Activated CD4-positive, CD25-positive, alpha-beta regulatory T cell treated with anti-CD3 and anti-CD28 coated beads, Interleukin-2, amount 50 U/mL, for 72 hours (primary cell): ENCODE measurements at regions not wholly inside any gene's neighbourhood (a gene's known extent, or its start where the extent isn't known, plus 50 kb on each side); places are given as distances from the start of the nearest gene placed in this dataset.

Source experiments
- DNase-seq: peaks from one replicate; pipeline ENCODE4 v3.0.0; 2021

DNA sequence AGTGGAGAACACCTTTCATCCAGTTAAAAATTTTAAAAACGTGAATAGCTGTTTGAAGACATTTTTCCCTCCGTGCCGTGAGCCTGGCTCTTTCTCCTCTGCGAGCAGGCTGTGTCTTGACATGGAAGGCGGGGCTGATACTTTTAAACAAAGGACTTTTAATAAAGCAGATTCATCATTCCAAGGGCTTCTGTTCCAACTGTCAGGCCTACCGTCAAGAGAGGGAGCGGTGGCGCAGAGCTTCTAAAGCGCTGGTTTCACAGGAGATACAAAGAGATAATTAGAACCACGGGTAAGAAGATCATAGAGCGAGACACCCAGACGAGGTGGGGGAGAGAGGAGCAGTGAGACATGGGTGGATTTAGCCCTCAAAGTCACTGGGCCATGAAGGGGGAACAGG is 247.4 kb upstream of the C1orf174 start:
- DNase-seq = no peak

DNA sequence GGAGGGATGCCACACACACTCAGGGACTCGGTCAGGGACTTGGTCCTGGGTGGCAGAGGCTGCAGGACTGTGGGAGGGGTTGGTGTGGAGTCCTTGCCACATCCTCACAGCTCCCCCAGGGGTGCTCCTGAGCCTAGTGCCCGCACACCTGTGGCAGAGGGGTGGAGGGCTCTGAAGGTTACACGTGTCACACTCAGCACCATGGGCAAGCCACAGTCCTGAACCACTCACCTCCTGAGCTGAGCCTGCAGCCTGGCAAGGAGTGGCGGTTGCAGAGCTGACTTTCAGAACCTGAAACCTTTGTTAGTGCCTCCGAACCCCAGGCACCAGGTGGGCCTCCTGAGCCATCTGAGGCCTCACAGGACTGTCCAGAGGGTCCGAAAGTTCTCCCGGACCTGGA is 249.2 kb upstream of the C1orf174 start:
- no peak for DNase-seq

DNA sequence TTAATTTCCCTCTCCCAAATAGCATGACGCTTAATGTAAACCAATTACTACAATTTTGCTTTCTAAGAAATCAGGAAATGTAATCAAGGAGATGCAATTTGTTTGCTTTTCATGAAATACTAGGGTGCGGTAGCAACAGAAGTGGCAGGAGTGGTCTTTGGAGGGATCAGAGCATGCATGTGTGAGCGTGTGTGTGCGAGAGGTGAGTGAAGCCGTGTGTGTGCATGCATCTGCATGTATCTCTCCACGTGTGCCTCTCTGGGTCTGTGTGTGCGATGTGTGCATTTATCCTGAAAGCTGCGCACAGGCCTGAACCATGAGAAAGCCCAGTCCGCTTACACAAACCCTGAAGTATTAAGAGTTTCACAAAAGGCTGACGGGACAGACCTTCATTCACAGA is 249.8 kb upstream of the C1orf174 start:
- no peak for DNase-seq

DNA sequence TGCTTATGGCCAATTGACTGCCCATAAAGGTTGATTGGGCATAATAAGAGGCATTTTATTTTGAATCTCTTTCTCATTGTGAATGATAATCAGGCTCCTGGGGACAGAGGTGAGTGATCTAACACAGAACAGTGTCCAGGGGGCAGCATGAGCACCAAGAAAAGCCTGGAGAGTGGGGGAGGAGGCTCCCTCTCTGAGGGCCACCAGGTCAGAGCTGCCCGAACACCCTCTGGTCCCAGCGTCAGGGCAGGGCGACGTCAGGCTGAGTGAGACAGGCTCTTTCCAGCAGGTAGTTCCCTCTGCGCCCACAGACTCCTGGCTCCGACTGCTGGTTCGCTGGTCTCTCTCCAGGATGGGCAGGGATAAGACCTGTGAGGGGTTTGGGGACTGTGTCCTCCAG is 250.2 kb upstream of the C1orf174 start:
- no peak for DNase-seq

DNA sequence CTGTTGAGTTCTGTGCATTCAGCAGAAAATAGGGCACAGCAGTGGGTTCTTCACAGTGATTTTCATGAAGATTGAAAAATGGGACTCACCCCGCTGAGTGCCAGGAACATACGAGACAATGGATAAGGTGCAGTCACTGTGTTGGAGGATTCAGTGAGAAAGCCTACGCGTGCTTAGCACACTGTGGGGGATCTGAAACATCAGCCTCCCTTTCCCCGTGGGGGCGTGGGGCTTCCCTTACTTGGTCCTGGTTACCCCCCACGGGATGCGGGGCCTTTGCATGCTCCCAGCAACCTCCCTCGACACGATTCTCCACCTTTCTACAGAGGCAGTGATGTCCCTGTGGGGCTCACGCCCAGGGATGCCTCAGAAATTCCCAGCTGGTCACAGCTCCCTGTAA is 252.2 kb upstream of the C1orf174 start:
- no peak for DNase-seq

DNA sequence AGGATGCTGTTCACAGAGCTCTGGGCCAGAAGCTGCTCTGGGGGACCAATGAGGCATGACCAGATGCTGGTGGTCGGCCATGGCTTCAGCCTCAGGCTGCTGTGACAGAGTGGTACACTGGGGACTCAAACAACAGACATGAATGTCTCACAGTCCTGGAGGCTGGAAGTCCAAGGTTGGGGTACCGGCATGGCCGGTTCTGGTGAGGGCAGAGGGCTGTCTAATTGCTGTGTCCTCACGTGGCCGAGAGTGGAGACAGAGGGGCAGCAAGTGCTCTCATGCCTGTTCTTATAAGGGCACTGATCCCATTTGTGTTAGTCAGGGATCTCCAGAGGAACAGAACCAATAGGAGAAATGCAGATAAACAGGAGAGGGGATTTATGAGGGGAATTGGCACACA is 253.5 kb upstream of the C1orf174 start:
- no peak for DNase-seq

DNA sequence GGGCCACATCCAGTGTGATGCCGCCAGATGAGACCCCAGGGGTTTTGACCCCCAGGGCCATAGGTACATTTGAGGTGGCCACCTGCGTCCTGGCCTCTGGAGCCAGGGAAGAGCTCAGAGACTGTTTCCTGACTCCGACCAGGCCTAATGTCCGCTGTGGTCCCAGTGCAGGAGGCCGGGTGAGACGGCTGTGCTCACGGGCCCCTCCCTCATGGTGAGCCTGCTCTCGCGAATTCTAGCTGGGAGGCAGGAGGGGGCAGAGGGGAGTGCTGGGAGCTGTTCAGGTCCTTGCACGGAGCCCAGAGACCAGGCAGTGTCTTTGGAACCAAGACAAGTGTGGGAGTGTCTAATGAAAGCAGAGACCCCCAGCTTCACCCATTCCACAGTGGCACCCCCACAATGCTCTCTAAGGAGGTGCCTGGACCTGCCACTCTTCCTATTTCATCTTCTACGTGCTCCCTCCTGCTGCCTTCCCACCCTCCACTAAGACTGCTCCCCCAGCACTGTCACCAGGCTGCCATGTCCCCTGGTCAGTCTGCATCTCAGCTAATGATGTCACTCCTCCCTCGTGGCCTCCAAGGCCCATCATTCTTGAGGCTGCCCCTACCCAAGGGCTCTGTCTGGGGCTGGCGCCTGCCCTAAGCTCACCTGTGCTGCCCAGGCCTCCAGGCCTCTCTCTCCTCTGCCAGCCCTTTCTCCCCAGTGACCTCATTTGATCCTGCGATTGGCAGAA is 256.3 kb upstream of the C1orf174 start:
- no peak for DNase-seq

DNA sequence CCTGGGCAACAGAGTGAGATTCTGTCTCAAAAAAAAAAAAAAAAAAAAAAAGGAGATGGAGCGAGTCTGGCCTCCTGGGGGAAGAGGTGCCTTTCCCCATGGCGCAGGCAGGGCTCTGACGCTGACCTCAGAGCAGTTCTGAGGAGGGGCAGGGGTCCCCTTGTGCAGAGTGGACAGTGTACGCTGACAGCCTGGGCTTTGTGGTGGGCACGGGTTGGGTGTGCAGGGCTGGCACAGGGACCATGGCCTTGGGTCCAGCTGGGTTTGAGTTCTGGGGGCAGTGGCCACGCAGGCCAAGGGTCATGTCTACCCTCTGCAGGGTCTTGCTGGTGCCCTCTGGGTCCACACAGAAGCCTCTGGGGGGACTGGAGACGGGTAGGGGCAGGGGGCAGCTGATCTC is 260.1 kb upstream of the C1orf174 start:
- DNase-seq = no peak

DNA sequence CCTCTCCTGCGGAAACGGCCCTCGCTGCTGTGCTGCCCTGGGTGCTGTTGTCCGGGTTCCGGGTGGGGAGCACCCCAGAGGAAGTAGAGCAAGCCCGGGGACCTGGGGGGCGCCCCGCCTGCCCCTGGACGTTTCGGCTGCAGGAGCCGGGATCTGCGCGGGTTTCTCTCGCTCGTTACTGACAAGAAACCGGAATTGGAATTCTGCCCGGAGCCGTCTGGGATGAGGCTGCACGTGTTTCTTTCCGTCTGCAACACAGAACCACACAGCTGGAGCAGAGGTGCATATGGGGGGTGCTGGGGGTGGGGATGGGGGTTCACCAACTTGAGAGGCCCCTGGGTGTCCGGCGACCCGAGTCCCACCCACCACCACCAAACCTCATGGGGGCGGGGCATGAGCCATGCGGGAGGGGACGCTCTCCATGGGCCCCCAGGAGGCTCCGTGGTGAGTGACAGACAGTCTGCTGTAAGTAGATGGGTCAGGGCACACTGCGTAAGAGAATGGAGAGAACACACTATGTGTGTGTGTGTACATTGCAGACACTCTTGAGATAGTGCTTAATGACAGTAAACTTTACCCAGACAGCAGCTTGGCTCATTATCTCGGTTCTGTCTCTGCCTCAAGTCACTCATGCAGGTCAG is 261.4 kb upstream of the C1orf174 start:
- DNase-seq = no peak

DNA sequence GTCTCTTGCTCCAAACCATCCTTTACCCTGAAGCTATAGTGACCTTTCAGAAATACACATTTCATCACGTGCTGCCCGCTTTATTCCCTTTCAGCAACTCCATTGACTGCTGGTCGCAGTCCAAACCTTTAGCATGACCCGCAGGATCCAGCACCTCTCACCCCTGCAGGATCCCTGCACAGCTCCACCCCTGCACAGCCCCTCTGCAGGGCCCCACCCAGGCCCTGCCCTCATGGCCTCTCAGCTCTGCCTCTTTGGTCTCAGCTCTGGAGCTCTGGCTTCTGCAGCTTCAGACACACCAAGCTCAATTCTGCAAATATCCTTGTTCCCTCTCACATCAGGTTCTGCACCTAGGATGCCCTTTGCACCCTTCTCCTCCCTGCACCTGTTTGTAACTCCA is 264.9 kb upstream of the C1orf174 start:
- DNase-seq = no peak

DNA sequence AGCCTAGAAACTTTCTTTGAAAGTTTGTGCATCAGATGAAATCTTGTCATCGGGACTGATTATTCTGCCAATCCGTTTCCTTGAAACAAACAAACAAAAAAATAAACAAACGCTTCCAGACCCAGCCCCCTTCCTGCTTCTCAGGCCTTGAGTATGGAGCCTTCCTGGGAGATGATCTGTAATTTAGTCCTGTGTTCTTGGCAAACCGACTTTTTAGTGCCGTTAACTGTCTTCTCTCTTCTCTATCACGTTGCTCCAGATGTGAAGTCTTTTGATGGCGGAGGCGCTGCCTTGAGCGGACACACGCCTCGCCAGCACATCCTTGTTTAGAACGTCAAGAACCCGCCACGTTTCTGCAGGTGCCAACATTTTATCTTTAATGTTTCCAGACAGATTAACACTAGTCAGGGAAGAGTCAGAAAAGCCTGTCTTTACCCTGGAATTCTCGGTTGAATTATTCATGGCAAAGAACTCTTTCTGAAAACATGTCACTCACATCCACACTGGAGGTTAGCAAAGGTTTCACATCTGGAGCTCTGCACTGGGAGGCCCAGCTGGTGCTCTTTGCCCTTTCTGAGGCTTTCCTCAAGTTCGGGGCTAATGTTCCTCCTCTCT is 265.7 kb upstream of the C1orf174 start:
- no peak for DNase-seq

DNA sequence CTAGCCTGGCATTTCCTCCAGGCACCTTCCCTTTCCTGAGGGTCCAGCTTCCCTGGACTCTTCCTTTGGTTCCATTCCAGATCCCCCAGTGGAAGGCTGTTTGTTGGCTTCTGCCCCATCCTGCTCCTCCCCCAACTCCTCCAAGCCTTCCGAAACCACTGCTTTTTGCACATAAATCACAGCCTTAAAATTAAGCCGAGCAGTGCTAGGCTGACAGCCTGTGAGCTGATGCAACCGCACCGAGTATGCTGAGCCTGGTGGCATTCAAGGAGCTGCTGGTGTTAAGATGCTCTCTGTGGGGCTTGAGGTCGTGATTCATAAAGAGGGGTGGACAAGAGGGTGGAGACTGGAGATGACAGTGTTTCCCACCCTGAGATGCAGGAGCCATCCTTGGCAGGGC is 266.6 kb upstream of the C1orf174 start:
- no peak for DNase-seq

DNA sequence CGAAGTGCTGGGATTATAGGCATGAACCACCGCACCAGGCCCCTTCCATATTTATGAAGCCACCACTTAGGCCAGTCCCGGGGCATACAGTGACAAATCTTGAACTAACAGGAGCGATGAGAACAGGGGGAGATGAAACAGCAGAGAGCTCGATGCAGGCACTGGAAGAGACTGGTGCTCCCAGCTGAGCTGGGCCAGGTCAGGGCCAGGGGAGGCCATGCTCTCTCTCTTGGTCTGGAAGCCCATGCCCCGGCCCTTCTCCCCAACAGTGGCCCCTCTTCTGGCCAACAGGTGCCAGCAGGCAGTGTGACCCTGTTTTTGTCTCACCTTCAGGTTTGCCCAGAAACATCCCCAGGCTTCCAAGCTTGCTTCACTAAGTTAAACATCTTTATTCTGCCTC is 269.9 kb upstream of the C1orf174 start:
- DNase-seq = no peak

DNA sequence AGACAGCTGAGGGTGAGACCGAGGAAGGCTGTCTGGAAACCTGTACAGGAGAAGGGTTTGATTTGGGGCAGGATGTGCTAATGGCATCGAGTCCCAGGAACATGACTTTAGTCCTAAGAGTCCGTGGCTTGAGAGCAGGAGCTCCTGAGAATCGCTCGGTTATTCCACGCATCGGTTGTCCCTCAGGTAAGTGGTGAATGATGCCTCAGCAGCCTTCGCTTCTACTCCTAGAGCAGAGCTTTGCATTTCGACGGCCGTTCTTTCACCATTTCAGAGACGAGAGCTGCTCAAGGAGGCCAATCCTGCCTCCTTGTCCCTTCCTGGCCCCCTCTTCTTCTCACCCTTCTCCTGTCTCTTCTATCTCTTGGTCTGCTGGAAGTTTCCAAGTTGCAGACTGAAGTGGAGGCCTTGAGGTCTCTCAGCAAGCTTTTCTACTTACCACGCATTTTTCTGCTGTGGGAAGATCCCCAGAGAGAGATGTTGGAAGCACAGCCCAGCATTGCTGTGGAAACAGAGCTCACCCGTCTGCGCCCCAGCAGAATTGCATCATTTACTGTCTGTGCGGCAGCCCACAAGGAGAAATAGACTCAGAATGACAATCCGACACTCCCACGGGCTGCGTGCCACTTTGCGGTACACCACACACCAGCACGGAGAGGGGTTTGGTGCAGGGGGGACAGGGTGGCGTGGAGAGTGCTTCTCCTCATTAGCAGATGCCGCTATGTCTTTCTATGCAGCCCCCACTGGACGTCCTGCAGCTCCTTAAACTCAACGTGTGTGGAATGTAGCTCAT is 270.7 kb upstream of the C1orf174 start:
- DNase-seq = no peak

DNA sequence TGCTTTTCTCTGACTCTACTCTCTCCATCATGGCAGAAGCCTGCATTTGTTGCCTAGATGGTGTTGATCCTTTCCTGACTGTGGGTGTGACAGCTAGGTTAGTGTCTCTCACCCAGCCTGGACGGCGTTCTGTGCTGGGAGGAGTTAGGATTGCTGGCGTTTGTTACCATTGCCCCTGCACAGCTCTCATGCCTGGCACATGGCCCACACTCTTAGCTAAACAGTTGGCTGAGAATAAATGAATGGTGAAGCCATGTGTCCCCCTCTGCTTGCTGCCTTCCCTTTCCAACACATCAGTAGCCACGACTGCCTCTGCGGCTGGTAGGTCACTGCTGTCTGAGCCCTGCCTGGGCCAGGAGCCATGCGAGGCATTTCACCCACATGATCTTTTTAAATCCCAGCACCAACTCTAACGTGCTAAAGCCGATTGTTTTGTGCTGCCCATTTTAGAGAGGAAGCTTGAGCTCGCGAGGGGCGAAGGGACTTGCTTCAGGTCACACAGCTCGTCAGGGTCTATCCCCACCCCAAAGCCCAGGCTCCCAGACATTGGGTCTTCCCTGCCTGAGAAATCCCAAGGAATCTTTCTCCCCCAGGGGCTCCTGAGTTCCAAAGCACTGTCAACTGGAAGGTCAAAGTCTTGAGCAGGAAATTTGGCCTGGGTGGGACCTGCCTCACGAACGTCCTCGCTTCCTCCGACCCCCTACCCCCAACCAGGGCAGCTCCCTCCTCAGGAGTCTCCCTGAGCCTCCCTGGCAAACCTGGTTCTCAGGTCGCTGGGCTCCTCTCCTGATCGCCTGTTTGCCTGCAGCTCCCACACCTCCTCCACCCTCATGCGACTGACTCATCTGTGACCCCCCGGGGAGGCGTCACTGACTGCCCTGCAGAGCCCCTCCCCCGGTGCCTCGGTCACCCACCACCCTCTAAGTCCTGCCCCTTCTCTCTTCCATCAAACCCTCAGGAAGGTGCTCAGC is 271.7 kb upstream of the C1orf174 start:
- no peak for DNase-seq

DNA sequence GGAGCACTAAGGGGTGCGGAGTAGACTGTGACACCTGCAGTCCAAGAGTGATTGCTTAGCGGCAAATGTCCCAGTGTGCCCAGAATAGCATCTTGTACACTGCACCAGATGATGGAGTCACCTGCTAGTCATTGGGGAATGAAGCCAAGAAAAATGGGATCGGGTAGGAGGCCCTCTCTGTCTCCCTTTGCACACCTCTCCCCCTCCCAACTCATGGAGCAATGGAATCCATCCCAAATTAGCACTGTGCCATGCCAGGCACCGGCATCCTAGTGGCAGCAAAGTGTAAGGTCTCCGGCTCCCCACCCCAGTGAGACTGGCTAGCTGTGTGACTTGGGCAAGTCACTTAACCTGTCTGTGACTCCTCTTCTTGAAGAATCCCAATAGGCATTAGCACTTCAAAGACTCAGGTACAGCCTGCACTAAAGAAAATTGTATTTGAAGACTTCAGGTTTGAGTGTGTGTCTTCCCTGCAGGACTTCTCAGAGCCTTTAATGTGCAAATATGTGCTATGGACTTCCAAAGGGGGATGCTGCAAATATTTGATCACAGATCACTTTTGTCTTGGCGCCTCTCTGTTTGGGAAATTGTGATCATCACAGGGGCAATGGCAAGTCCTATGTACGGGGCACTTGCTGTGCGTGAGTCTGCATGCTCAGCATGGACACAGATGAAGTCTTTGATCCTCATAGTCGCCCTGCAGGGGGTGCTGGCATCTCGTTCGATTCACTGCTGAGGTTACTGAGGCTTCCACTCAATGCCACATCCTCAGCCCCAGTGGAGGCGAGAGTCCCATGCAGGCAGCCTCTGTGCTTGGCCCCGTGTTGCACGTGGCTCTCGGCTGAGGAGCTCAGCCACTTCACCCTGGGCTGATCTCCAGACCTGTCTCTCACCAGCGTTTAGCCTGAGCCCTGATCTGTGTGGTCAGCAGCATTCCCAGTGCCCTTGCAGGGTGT is 272.9 kb upstream of the C1orf174 start:
- no peak for DNase-seq

DNA sequence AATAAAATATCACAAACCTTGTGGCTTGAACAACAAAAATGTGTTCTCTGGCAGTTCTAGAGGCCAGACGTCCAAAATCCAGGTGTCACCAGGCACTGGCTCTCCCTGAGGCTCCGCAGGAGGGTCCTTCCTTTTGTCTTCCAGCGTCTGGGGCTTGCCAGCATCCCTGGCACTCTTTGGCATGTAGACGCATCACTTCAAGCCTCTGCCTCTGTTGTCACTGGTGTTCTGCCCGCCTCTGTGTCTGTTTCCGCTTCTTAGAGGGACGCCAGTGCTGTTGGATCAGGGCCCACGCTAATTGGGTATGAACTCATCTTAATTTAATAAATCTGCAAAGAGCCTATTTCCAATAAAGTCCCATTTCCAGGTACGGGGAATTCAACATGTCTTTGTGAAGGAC is 273.7 kb upstream of the C1orf174 start:
- DNase-seq = no peak

DNA sequence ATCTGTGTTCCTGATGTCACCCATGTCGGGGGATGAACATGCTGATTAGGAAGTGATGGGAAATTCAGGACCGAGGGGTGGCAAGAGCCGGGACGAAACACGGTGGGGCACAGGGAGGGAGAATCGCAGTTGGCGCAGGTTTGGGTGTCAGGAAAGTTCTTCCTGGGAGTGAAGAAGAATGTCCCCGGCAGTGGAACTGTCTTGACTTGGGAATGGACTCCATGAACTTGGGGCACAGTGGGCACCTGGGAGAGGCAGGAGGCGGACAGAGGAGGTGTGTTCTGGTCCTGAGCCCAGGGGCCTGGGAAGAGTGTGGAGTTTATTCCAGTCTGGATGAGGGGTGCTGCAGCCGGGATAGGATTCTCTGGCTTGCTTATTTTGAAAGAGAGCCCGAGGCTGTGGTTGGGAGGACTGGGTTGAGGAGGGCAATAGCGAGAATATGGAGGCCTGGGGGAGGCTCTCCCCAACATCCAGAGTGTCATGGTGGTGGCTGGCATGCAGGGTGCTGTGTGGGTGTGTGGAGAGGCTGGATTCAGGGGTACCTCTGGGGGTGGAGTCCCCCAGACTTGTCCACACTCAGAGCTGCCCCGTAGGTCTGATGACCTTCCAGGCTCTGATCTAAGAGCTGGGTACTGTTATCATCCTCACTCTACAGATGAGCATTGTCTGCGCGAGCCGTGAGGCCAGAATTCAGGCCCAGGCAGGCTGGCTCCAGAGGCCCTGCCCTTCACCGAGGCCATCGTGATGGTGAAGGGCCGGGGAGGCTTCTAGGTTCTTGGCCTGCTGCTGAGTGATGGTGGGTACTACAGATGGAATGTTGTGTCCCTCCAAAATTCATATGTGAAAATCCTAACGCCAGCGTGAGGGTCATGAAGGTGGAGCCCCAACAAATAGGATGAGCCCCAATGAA is 274.5 kb upstream of the C1orf174 start:
- no peak for DNase-seq

DNA sequence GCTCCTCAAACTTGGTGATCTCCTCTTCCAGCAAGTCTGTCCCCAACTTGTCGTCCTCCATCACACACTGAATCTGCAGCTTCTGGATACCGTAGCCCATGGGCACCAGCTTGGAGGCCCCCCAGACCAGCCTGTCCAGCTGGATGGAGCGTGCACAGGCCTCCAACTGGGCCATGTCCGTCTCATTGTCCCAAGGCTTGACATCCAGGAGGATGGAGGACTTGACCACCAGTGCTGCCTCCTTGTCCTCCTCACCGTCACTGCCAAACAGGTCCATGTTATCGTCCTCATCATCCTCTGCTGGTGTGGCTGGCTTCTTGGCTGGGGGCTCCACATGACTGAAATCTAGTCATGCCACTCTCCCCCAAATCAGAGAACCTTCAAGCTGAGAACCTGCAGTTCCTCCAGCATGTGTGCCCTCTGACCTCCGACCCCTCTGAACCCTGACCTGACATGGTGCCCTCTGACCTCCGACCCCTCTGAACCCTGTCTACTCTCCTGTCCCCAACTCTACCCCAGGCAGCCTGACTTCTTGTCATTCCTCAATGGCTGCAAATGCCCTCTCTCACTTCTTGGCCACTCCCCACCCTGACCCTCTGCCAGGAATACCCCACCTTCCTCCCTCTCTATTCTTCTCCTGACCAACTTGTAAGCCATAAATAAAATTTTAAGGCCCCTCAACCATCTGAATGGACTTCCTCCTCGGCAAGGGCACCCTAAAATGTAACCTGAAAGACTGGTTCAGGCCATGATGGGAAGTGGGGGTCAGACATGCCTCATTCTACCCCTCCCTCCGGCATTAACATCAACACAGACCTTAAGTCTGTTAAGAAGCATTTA is 275.7 kb upstream of the C1orf174 start:
- no peak for DNase-seq
